H1 (cell line): ENCODE measurements at regions not wholly inside any gene's neighbourhood (a gene's known extent, or its start where the extent isn't known, plus 50 kb on each side); places are given as distances from the start of the nearest gene placed in this dataset.
"Not testable (repeated sequence)": the region's sequence is repeated elsewhere in the genome, so short reads cannot be mapped to it uniquely, and the experiment has no call there.

Experiments used
- CTCF ChIA-PET: fragments of 300-600 bp; sonication (Branson Sonifier 250); formaldehyde crosslinking; loops from one replicate; lab custom pipeline; 2021; ENCODE audit not compliant: partially characterized antibody; lab: Charles Lee
- POLR2A ChIA-PET: fragments of 300-600 bp; sonication (Branson Sonifier 250); formaldehyde crosslinking; loops from one replicate; lab custom pipeline; 2021; ENCODE audit warnings: inconsistent platforms; ENCODE audit not compliant: partially characterized antibody; lab: Charles Lee
- DNase-seq, 2 experiments: peaks; one replicate each; pipeline versions ENCODE4 v3.0.0 to v3.0.0-alpha.2; 2010 to 2022; ENCODE audit warnings: low spot score in 2 of 2, low read depth in 1 of 2, mixed read lengths in 1 of 2
- FAIRE-seq: peaks from 2 replicates; lab custom pipeline; 2011; peaks lifted over from hg19 to GRCh38; lab: Jason Lieb, UNC
- H2AFZ ChIP-seq: 2 replicates; pipeline ENCODE4 v1.8.1; 2012; ENCODE audit warnings: low read length, inconsistent platforms
- H2AK5ac ChIP-seq: 2 replicates; pipeline ENCODE4 v1.6.1; 2013; ENCODE audit warnings: low read depth, low read length
- H2BK120ac ChIP-seq: replicated peaks from 2 replicates; pipeline ENCODE3; 2013; ENCODE audit warnings: low read depth, low read length, inconsistent platforms
- H2BK12ac ChIP-seq: 2 replicates; pipeline ENCODE4 v1.6.1; 2013; ENCODE audit warnings: low read depth, low read length
- H2BK15ac ChIP-seq: 2 replicates; pipeline ENCODE4 v1.6.1; 2013; ENCODE audit warnings: low read length
- H2BK20ac ChIP-seq: 2 replicates; pipeline ENCODE4 v1.6.1; 2013; ENCODE audit warnings: low read length
- H2BK5ac ChIP-seq: 2 replicates; pipeline ENCODE4 v1.6.1; 2013; ENCODE audit warnings: low read depth, low read length
- H3K14ac ChIP-seq: 2 replicates; pipeline ENCODE4 v1.6.1; 2013; ENCODE audit warnings: inconsistent platforms; ENCODE audit not compliant: insufficient read length
- H3K18ac ChIP-seq: 2 replicates; pipeline ENCODE4 v1.6.1; 2013; ENCODE audit warnings: low read length; ENCODE audit errors: extremely low read depth
- H3K23ac ChIP-seq: 2 replicates; pipeline ENCODE4 v1.6.1; 2013; ENCODE audit warnings: inconsistent platforms; ENCODE audit not compliant: insufficient read length
- H3K23me2 ChIP-seq: 2 replicates; pipeline ENCODE4 v1.6.1; 2013; ENCODE audit warnings: low read depth, low read length
- H3K27ac ChIP-seq: 2 replicates; pipeline ENCODE4 v1.6.1; 2011; ENCODE audit warnings: low read depth, low read length, inconsistent platforms
- H3K27me3 ChIP-seq, 4 experiments: replicated peaks in 1 of 4; 1 replicate in 1 of 4; 2 replicates in 3 of 4; pipeline versions ENCODE4 v1.6.1 to v1.8.1; 2011 to 2013; ENCODE audit warnings: low read length in 3 of 4, mild to moderate bottlenecking in 3 of 4, inconsistent platforms in 2 of 4, mixed read lengths in 2 of 4, moderate library complexity in 1 of 4; ENCODE audit not compliant: control insufficient read depth in 3 of 4, insufficient read depth in 3 of 4; ENCODE audit errors: extremely low read depth in 1 of 4
- H3K36me3 ChIP-seq, 4 experiments: 2 replicates each; pipeline versions ENCODE4 v1.6.1 to v1.8.1; 2011 to 2013; ENCODE audit warnings: mild to moderate bottlenecking in 4 of 4, low read length in 3 of 4, moderate library complexity in 2 of 4, control low read depth in 1 of 4, inconsistent platforms in 1 of 4; ENCODE audit not compliant: insufficient read depth in 4 of 4, control insufficient read depth in 2 of 4
- H3K4ac ChIP-seq: replicated peaks from 2 replicates; pipeline ENCODE3; 2013; ENCODE audit warnings: low read length, low read depth, mixed read lengths, inconsistent platforms; ENCODE audit not compliant: insufficient read length
- H3K4me1 ChIP-seq, 4 experiments: replicated peaks in 1 of 4; 1 replicate in 1 of 4; 2 replicates in 3 of 4; pipeline versions ENCODE4 v1.6.1 to v1.8.1; 2011 to 2013; ENCODE audit warnings: low read length in 3 of 4, inconsistent platforms in 2 of 4, mixed read lengths in 1 of 4; ENCODE audit not compliant: insufficient read depth in 4 of 4, control insufficient read depth in 3 of 4
- H3K4me2 ChIP-seq, 2 experiments: 2 replicates each; pipeline versions ENCODE4 v1.6.1 to v1.8.1; 2011 to 2013; ENCODE audit warnings: low read depth in 2 of 2, low read length in 2 of 2, control low read depth in 1 of 2, inconsistent platforms in 1 of 2, mild to moderate bottlenecking in 1 of 2; ENCODE audit not compliant: insufficient read depth in 1 of 2
- H3K4me3 ChIP-seq, 4 experiments: fragments of 200-600, 300-600 bp in 1 of 4; sonication (generic), shearing (Covaris generic), sonication (Bioruptor Twin) in 1 of 4; 2 replicates each; pipeline versions ENCODE4 v1.5.1 to v1.8.1; 2011 to 2016; ENCODE audit warnings: low read length in 4 of 4, low read depth in 3 of 4, control low read depth in 2 of 4, inconsistent platforms in 2 of 4, mild to moderate bottlenecking in 2 of 4, mixed read lengths in 1 of 4, moderate library complexity in 1 of 4; ENCODE audit not compliant: insufficient read depth in 2 of 4; ENCODE audit errors: extremely low read depth in 1 of 4
- H3K56ac ChIP-seq: replicated peaks from 2 replicates; pipeline ENCODE3; 2013; ENCODE audit warnings: low read depth, mild to moderate bottlenecking, mixed read lengths, low read length, inconsistent platforms; ENCODE audit not compliant: insufficient read length
- H3K79me1 ChIP-seq: 2 replicates; pipeline ENCODE4 v1.6.1; 2013; ENCODE audit warnings: low read depth, low read length, control low read depth
- H3K79me2 ChIP-seq, 2 experiments: 2 replicates each; pipeline versions ENCODE4 v1.6.1 to v1.8.1; 2012 to 2013; ENCODE audit warnings: low read length in 2 of 2, mild to moderate bottlenecking in 2 of 2, inconsistent platforms in 1 of 2; ENCODE audit not compliant: insufficient read depth in 2 of 2, control insufficient read depth in 1 of 2
- H3K9ac ChIP-seq, 4 experiments: replicated peaks in 1 of 4; 1 replicate in 1 of 4; 2 replicates in 3 of 4; pipeline versions ENCODE4 v1.6.1 to v1.8.1; 2011 to 2013; ENCODE audit warnings: low read depth in 3 of 4, low read length in 3 of 4, control low read depth in 2 of 4, mild to moderate bottlenecking in 2 of 4, moderate library complexity in 2 of 4, inconsistent platforms in 1 of 4; ENCODE audit errors: extremely low read depth in 1 of 4
- H3K9me3 ChIP-seq, 2 experiments: 2 replicates each; pipeline versions ENCODE4 v1.6.1 to v1.8.1; 2012 to 2013; ENCODE audit warnings: mild to moderate bottlenecking in 2 of 2, moderate library complexity in 2 of 2, control low read depth in 1 of 2, inconsistent platforms in 1 of 2, low read depth in 1 of 2, low read length in 1 of 2, mixed read lengths in 1 of 2; ENCODE audit not compliant: insufficient read depth in 2 of 2
- H4K20me1 ChIP-seq, 2 experiments: replicated peaks in 1 of 2; 2 replicates each; pipeline versions ENCODE3 to v1.8.1; 2011 to 2013; ENCODE audit warnings: inconsistent platforms in 2 of 2, low read length in 2 of 2, mild to moderate bottlenecking in 1 of 2; ENCODE audit not compliant: insufficient read depth in 2 of 2, control insufficient read depth in 1 of 2
- H4K5ac ChIP-seq: 2 replicates; pipeline ENCODE4 v1.6.1; 2013; ENCODE audit warnings: low read length, low read depth, mixed read lengths, inconsistent platforms; ENCODE audit not compliant: insufficient read length
- H4K8ac ChIP-seq: 2 replicates; pipeline ENCODE4 v1.8.0; 2013; ENCODE audit warnings: mild to moderate bottlenecking, moderate library complexity, low read length, inconsistent platforms; ENCODE audit not compliant: insufficient read depth; ENCODE audit errors: extremely low read depth
- H4K91ac ChIP-seq: replicated peaks from 2 replicates; pipeline ENCODE3; 2013; ENCODE audit warnings: low read length, mixed read lengths, inconsistent platforms; ENCODE audit not compliant: insufficient read length
- ASH2L ChIP-seq: fragments of 200-600, 300-600 bp; sonication (generic); IDR thresholded peaks from one replicate; pipeline ENCODE4 v1.7.1; 2017; ENCODE audit warnings: low read length
- EZH2 ChIP-seq: fragments of 200-600 bp; sonication (generic); IDR thresholded peaks from 2 replicates; pipeline ENCODE4 v1.7.1; 2012; ENCODE audit warnings: low read depth, mild to moderate bottlenecking, moderate library complexity, low read length, inconsistent platforms; ENCODE audit not compliant: severe bottlenecking
- KDM4A ChIP-seq: IDR thresholded peaks from one replicate; pipeline ENCODE4 v1.7.1; 2012; ENCODE audit warnings: low read depth, mild to moderate bottlenecking, moderate library complexity, low read length, inconsistent platforms; ENCODE audit not compliant: severe bottlenecking
- SUZ12 ChIP-seq: fragments of 200-600 bp; sonication (generic); IDR thresholded peaks from 2 replicates; pipeline ENCODE4 v1.6.1; 2012; ENCODE audit warnings: mild to moderate bottlenecking, inconsistent platforms, low read length, moderate library complexity, mixed read lengths
- WGBS, 2 experiments: shearing (Covaris generic) in 1 of 2; methylation state at CpG; one replicate each; pipeline versions ENCODE4 v1.1.6 to v1.1.7; 2013 to 2015; ENCODE audit warnings: low lambda C conversion rate in 2 of 2, mixed read lengths in 2 of 2, inconsistent platforms in 1 of 2, low coverage in 1 of 2, missing lambda C conversion rate in 1 of 2; ENCODE audit not compliant: insufficient replicate concordance in 2 of 2, insufficient coverage in 1 of 2, insufficient read length in 1 of 2; ENCODE audit errors: extremely low coverage in 1 of 2, missing lambda C conversion rate in 1 of 2; 5-methylcytosine and 5-hydroxymethylcytosine counted together

GRCh38 chr7:39833865-39834634, 116.0 kb upstream of the CDK13 start:
- H3K79me1 ChIP-seq, H3K23ac ChIP-seq, H3K4ac ChIP-seq, H3K9me3 ChIP-seq, H4K8ac ChIP-seq, H3K18ac ChIP-seq, H2BK120ac ChIP-seq, H2BK12ac ChIP-seq, H3K23me2 ChIP-seq, FAIRE-seq, H4K20me1 ChIP-seq, CTCF ChIA-PET, H3K9ac ChIP-seq, H2BK5ac ChIP-seq, H4K91ac ChIP-seq, H3K79me2 ChIP-seq, H2BK15ac ChIP-seq, H3K36me3 ChIP-seq, H3K14ac ChIP-seq, H3K56ac ChIP-seq, H4K5ac ChIP-seq, H2AK5ac ChIP-seq, H2BK20ac ChIP-seq, H3K27ac ChIP-seq, H3K4me1 ChIP-seq: not testable (repeated sequence)
- POLR2A ChIA-PET: interaction anchor here (0.6 to 1.0 kb wide), 2 partner anchors 32 to 321 kb away, joined by 3 to 5 read pairs; no protein-coding TSS in a partner anchor
- peak in 1 of 2 experiments; percentile 58 for DNase-seq
- TF ChIP-seq EZH2: peak; percentile 51
- TF ChIP-seq SUZ12: peak; percentile 35; the same call in 1 of the 2 replicates
- peak; percentile 70 for TF ChIP-seq KDM4A
- peak; percentile 3 for TF ChIP-seq ASH2L
- H3K4me3 ChIP-seq: peak overlapping the region; percentile 63 to 73 (median 68)
- peak overlapping the region; percentile 90 for H2AFZ ChIP-seq
- peak overlapping the region; percentile 67 to 76 for H3K4me2 ChIP-seq
- 19% methylated on average over 36 of the region's 36 CpGs; no CpG with 5 or more reads in 1 of the 2 experiments for WGBS, 2 experiments
- H3K27me3 ChIP-seq: peaks cover 5 to 36% (median 14%) of the 10 kb centered on the region in 4 experiments
